ENCODE measurements at regions not wholly inside any gene's neighbourhood (a gene's known extent, or its start where the extent isn't known, plus 50 kb on each side); places are given as distances from the start of the nearest gene placed in this dataset.

DNA sequence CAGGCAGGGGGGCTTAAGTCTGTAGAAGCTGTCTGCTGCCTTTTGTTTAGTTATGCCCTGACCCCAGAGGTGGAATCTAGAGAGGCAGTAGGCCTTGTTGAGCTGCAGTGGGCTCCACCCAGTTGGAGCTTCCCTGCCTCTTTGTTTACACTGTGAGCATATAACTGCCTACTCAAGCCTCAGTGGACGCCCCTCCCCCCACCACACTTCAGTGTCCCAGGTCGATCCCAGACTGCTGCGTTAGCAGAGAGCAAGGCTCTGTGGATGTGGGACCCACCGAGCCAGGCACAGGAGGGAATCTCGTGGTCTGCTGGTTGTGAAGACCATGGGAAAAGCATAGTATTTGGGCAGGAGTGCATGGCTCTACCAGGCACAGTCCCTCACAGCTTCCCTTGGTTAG, 446.8 kb upstream of the RARB start:
- Mint-ChIP-seq H3K9me3 (peaks cover 30% of the 10 kb centered on the region), H3K4me1 (ENCODE audit: low read depth) (no peaks in the 10 kb centered on the region), H3K36me3 (ENCODE audit: low read depth) (no peaks in the 10 kb centered on the region), H3K27me3 (ENCODE audit: insufficient read depth) (no peaks in the 10 kb centered on the region; the same call in 1 of the 2 replicates), H3K27ac (no peak overlapping the region), H3K4me3 (no peak overlapping the region)
- no peak for TF ChIP-seq CTCF (IDR thresholded peaks at IDR 0.05)
- no peak for DNase-seq

- Mint-ChIP-seq H3K4me3 (no peak overlapping the region), H3K27ac (no peak overlapping the region), H3K36me3 (ENCODE audit: low read depth) (no peaks in the 10 kb centered on the region), H3K9me3 (peaks cover 30% of the 10 kb centered on the region), H3K4me1 (ENCODE audit: low read depth) (no peaks in the 10 kb centered on the region), H3K27me3 (ENCODE audit: insufficient read depth) (peaks cover 1% of the 10 kb centered on the region; the same call in 1 of the 2 replicates)
- DNase-seq, result no peak
- TF ChIP-seq CTCF (IDR thresholded peaks at IDR 0.05), result no peak
Observed at GRCh38 chr3:24981924-24982323, 446.1 kb upstream of the RARB start.

DNA sequence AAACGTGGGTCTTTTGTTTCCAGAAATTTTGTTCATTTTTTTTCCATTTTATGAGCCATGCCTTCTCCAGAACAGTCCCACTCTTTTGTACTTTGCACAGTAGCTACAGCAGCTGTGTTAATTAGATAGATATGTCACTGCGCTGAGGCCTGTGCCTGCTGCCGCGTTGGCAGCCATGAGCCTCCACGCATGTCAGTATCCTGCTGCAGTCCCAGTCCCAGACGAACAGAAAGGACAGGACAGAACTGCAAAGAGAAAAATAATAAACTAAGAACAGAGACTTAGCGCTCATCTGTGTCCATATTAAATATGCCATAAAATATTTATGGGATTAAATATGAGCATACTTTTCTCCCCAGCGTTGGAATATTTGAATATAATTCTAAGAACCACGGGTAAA, 442.4 kb upstream of the RARB start:
- Mint-ChIP-seq H3K9me3 (no peaks in the 10 kb centered on the region; the same call in none of the 2 replicates), H3K36me3 (ENCODE audit: low read depth) (no peaks in the 10 kb centered on the region), H3K27me3 (ENCODE audit: insufficient read depth) (peaks cover 1% of the 10 kb centered on the region; the same call in 1 of the 2 replicates), H3K4me1 (ENCODE audit: low read depth) (no peaks in the 10 kb centered on the region), H3K27ac (no peak overlapping the region), H3K4me3 (no peak overlapping the region)
- no peak for DNase-seq
- no peak for TF ChIP-seq CTCF (IDR thresholded peaks at IDR 0.05)

- no peaks in the 10 kb centered on the region for H3K36me3 Mint-ChIP-seq (ENCODE audit: low read depth)
- peaks cover 1% of the 10 kb centered on the region; the same call in 1 of the 2 replicates for H3K27me3 Mint-ChIP-seq (ENCODE audit: insufficient read depth)
- H3K4me1 Mint-ChIP-seq (ENCODE audit: low read depth), result no peaks in the 10 kb centered on the region
- no peak overlapping the region for H3K27ac Mint-ChIP-seq
- H3K4me3 Mint-ChIP-seq, result no peak overlapping the region
- DNase-seq, result no peak
- no peaks in the 10 kb centered on the region; the same call in none of the 2 replicates for H3K9me3 Mint-ChIP-seq
- no peak for TF ChIP-seq CTCF (IDR thresholded peaks at IDR 0.05)
Observed at GRCh38 chr3:24986612-24987011, 441.5 kb upstream of the RARB start.

- Mint-ChIP-seq H3K4me3 (no peak overlapping the region), H3K36me3 (ENCODE audit: low read depth) (no peaks in the 10 kb centered on the region), H3K27me3 (ENCODE audit: insufficient read depth) (no peaks in the 10 kb centered on the region), H3K9me3 (peaks cover 5% of the 10 kb centered on the region), H3K4me1 (ENCODE audit: low read depth) (no peaks in the 10 kb centered on the region), H3K27ac (no peak overlapping the region)
- TF ChIP-seq CTCF (IDR thresholded peaks at IDR 0.05), result no peak
- DNase-seq, result no peak
Observed at GRCh38 chr3:24999357-24999756, 428.7 kb upstream of the RARB start.

Data from HFFc6 (cell line).